Neural cell (in vitro differentiated cells): ENCODE measurements at regions not wholly inside any gene's neighbourhood (a gene's known extent, or its start where the extent isn't known, plus 50 kb on each side); places are given as distances from the start of the nearest gene placed in this dataset.

ENCODE experiments used
- CTCF ChIP-seq: fragments of 450-650 bp; IDR thresholded peaks from 2 replicates; pipeline ENCODE4 v1.5.1; 2014; ENCODE audit warnings: antibody characterized with exemption, mild to moderate bottlenecking, moderate library complexity; ENCODE audit not compliant: poor library complexity, severe bottlenecking
- EZH2 ChIP-seq: fragments of 200-600, 300-800 bp; shearing (Covaris generic), sonication (generic); IDR thresholded peaks from 2 replicates; pipeline ENCODE4 v1.6.1; 2014; ENCODE audit warnings: antibody characterized with exemption, low read length, borderline replicate concordance, mild to moderate bottlenecking; ENCODE audit not compliant: insufficient read depth, poor library complexity, severe bottlenecking
- POLR2AphosphoS5 ChIP-seq: IDR thresholded peaks from 2 replicates; pipeline ENCODE4 v1.6.1; 2012
- RAD21 ChIP-seq: fragments of 450-650 bp; conservative IDR thresholded peaks from 2 replicates; pipeline ENCODE4 v1.6.1; 2014; ENCODE audit warnings: antibody characterized with exemption, mild to moderate bottlenecking, moderate library complexity

GRCh38 chr16:52629296-52629695 is 82.4 kb upstream of the TOX3 start:
- TF ChIP-seq CTCF (no peak), POLR2AphosphoS5 (no peak), RAD21 (no peak), EZH2 (no peak)
